Trophoblast cell (in vitro differentiated cells and primary cell): ENCODE measurements at regions not wholly inside any gene's neighbourhood (a gene's known extent, or its start where the extent isn't known, plus 50 kb on each side); places are given as distances from the start of the nearest gene placed in this dataset.

ENCODE experiments used
- DNase-seq, 2 donors: peaks; one replicate each; pipeline ENCODE4 v3.0.0-alpha.2; 2016
- H2AFZ ChIP-seq: 2 replicates; pipeline ENCODE4 v1.6.1; 2013; ENCODE audit warnings: low read length, moderate library complexity, mild to moderate bottlenecking; ENCODE audit not compliant: insufficient read depth, poor library complexity
- H2AK5ac ChIP-seq: 2 replicates; pipeline ENCODE4 v1.6.1; 2013; ENCODE audit warnings: mild to moderate bottlenecking, low read length
- H2BK120ac ChIP-seq: 2 replicates; pipeline ENCODE4 v1.6.1; 2013; ENCODE audit warnings: low read length, mild to moderate bottlenecking, moderate library complexity; ENCODE audit not compliant: insufficient read depth, poor library complexity
- H2BK12ac ChIP-seq: 2 replicates; pipeline ENCODE4 v1.6.1; 2013; ENCODE audit warnings: mild to moderate bottlenecking, low read length, moderate library complexity
- H2BK5ac ChIP-seq: 2 replicates; pipeline ENCODE4 v1.6.1; 2013; ENCODE audit warnings: low read length, low read depth, moderate library complexity, mild to moderate bottlenecking; ENCODE audit not compliant: poor library complexity
- H3K14ac ChIP-seq: 2 replicates; pipeline ENCODE4 v1.6.1; 2013; ENCODE audit warnings: mild to moderate bottlenecking, low read length
- H3K18ac ChIP-seq: 2 replicates; pipeline ENCODE4 v1.6.1; 2013; ENCODE audit warnings: mild to moderate bottlenecking, low read length
- H3K23ac ChIP-seq: 2 replicates; pipeline ENCODE4 v1.6.1; 2013; ENCODE audit warnings: low read length
- H3K27ac ChIP-seq: 2 replicates; pipeline ENCODE4 v1.5.1; 2013; ENCODE audit warnings: low read depth, mild to moderate bottlenecking, inconsistent platforms, low read length, moderate library complexity
- H3K27me3 ChIP-seq: 2 replicates; pipeline ENCODE4 v1.6.1; 2013; ENCODE audit warnings: inconsistent platforms, mild to moderate bottlenecking, low read length, moderate library complexity; ENCODE audit not compliant: insufficient read depth
- H3K36me3 ChIP-seq, 2 experiments: 1 replicate in 1 of 2; 2 replicates in 1 of 2; pipeline ENCODE4 v1.6.1; 2013; ENCODE audit warnings: low read length in 2 of 2, mild to moderate bottlenecking in 2 of 2, moderate library complexity in 1 of 2; ENCODE audit not compliant: insufficient read depth in 2 of 2, control insufficient read depth in 1 of 2
- H3K4ac ChIP-seq: 2 replicates; pipeline ENCODE4 v1.6.1; 2013; ENCODE audit warnings: low read depth, mild to moderate bottlenecking, low read length, moderate library complexity
- H3K4me1 ChIP-seq, 2 experiments: 1 replicate in 1 of 2; 2 replicates in 1 of 2; pipeline ENCODE4 v1.6.1; 2013; ENCODE audit warnings: low read length in 2 of 2, mild to moderate bottlenecking in 2 of 2, moderate library complexity in 1 of 2; ENCODE audit not compliant: insufficient read depth in 2 of 2, control insufficient read depth in 1 of 2
- H3K4me2 ChIP-seq: 2 replicates; pipeline ENCODE4 v1.6.1; 2013; ENCODE audit warnings: inconsistent platforms, mild to moderate bottlenecking, low read length, moderate library complexity
- H3K4me3 ChIP-seq: 2 replicates; pipeline ENCODE4 v1.5.1; 2013; ENCODE audit warnings: mild to moderate bottlenecking, low read depth, low read length, inconsistent platforms
- H3K79me1 ChIP-seq: one replicate; pipeline ENCODE4 v1.6.1; 2013; ENCODE audit warnings: low read length
- H3K79me2 ChIP-seq: 2 replicates; pipeline ENCODE4 v1.6.1; 2013; ENCODE audit warnings: low read length, mild to moderate bottlenecking; ENCODE audit not compliant: control insufficient read depth, insufficient read depth, poor library complexity
- H3K9ac ChIP-seq: 2 replicates; pipeline ENCODE4 v1.6.1; 2013; ENCODE audit warnings: mild to moderate bottlenecking, low read length
- H3K9me3 ChIP-seq: 2 replicates; pipeline ENCODE4 v1.6.1; 2013; ENCODE audit warnings: low read depth, mild to moderate bottlenecking, control low read depth, inconsistent platforms, low read length; ENCODE audit not compliant: insufficient read depth
- H4K12ac ChIP-seq: 2 replicates; pipeline ENCODE4 v1.6.1; 2013; ENCODE audit warnings: low read depth, mild to moderate bottlenecking, low read length, moderate library complexity
- H4K8ac ChIP-seq: 2 replicates; pipeline ENCODE4 v1.6.1; 2013; ENCODE audit warnings: low read depth, mild to moderate bottlenecking, low read length, moderate library complexity
- H4K91ac ChIP-seq: one replicate; pipeline ENCODE4 v1.6.1; 2013; ENCODE audit warnings: low read depth, mild to moderate bottlenecking, low read length, moderate library complexity
- WGBS: extraction: QIAGEN DNeasy Blood & Tissue Kit; methylation state at CpG from one replicate; pipeline ENCODE4 v1.1.7; 2013; ENCODE audit warnings: missing lambda C conversion rate; ENCODE audit not compliant: insufficient read length, insufficient coverage; ENCODE audit errors: extremely low coverage; 5-methylcytosine and 5-hydroxymethylcytosine counted together

GRCh38 chr14:86084097-86084496 is 554.2 kb downstream of the FLRT2 start:
- Histone ChIP-seq H2BK120ac (no peak overlapping the region), H3K4me3 (no peak overlapping the region), H3K27ac (no peak overlapping the region), H3K4me2 (no peak overlapping the region), H4K8ac (no peak overlapping the region), H2AK5ac (no peak overlapping the region), H3K4ac (no peak overlapping the region), H3K18ac (no peak overlapping the region), H3K9me3 (no peaks in the 10 kb centered on the region), H3K27me3 (no peaks in the 10 kb centered on the region), H3K79me2 (no peaks in the 10 kb centered on the region), H3K14ac (no peak overlapping the region), H2AFZ (no peak overlapping the region), H2BK5ac (no peak overlapping the region), H3K79me1 (no peaks in the 10 kb centered on the region), H3K23ac (no peak overlapping the region), H3K9ac (no peak overlapping the region), H3K4me1 (no peaks in the 10 kb centered on the region), H3K36me3 (no peaks in the 10 kb centered on the region), H2BK12ac (no peak overlapping the region), H4K12ac (no peak overlapping the region), H4K91ac (no peak overlapping the region)
- no CpG with 5 or more reads among the region's 1 CpG for WGBS
- DNase-seq = no peak

DNA sequence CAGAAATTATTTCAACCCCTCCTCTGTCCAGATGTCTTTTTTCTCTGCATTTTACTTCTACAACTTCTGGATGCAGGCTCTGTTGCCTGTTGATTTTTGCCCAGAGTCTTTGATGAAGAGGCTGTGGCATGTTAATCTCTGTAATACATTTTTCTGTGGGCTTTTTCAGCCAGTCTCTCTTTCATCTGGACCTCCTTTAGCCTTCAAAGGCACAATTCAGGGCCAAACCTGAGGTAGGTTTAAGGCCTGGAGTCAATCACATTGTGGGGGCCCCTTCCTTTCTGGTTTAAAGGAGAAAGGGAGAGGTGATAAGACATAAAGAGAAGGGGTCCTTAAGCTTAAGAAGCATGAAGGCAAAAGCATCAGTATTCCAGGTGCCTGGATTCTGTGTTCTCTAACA is 553.7 kb downstream of the FLRT2 start:
- no peaks in the 10 kb centered on the region for H3K9me3 ChIP-seq
- no peak overlapping the region for H2BK12ac ChIP-seq
- no peak for DNase-seq
- H3K23ac ChIP-seq = no peak overlapping the region
- H3K36me3 ChIP-seq = no peaks in the 10 kb centered on the region
- no peaks in the 10 kb centered on the region for H3K79me2 ChIP-seq
- H2BK5ac ChIP-seq = no peak overlapping the region
- H3K14ac ChIP-seq = no peak overlapping the region
- H3K18ac ChIP-seq = no peak overlapping the region
- H3K4me3 ChIP-seq = no peak overlapping the region
- no peaks in the 10 kb centered on the region for H3K4me1 ChIP-seq
- H2AK5ac ChIP-seq = no peak overlapping the region
- H3K9ac ChIP-seq = no peak overlapping the region
- no peak overlapping the region for H3K27ac ChIP-seq
- H3K79me1 ChIP-seq = no peaks in the 10 kb centered on the region
- H2AFZ ChIP-seq = no peak overlapping the region
- no peak overlapping the region for H4K91ac ChIP-seq
- H3K4ac ChIP-seq = no peak overlapping the region
- H4K8ac ChIP-seq = no peak overlapping the region
- H2BK120ac ChIP-seq = no peak overlapping the region
- no peak overlapping the region for H3K4me2 ChIP-seq
- no peaks in the 10 kb centered on the region for H3K27me3 ChIP-seq
- no peak overlapping the region for H4K12ac ChIP-seq

- H4K91ac ChIP-seq = no peak overlapping the region
- H3K27me3 ChIP-seq = no peaks in the 10 kb centered on the region
- no peak overlapping the region for H3K18ac ChIP-seq
- H3K4me1 ChIP-seq = no peaks in the 10 kb centered on the region
- H3K79me1 ChIP-seq = no peaks in the 10 kb centered on the region
- no peak overlapping the region for H3K4ac ChIP-seq
- H3K14ac ChIP-seq = no peak overlapping the region
- no peak overlapping the region for H3K23ac ChIP-seq
- no CpG with 5 or more reads among the region's 5 CpGs for WGBS
- no peak overlapping the region for H4K8ac ChIP-seq
- H2AK5ac ChIP-seq = no peak overlapping the region
- DNase-seq = no peak
- no peak overlapping the region for H2BK120ac ChIP-seq
- H3K27ac ChIP-seq = no peak overlapping the region
- no peak overlapping the region for H4K12ac ChIP-seq
- H3K9ac ChIP-seq = no peak overlapping the region
- H3K79me2 ChIP-seq = no peaks in the 10 kb centered on the region
- H2AFZ ChIP-seq = no peak overlapping the region
- no peak overlapping the region for H3K4me3 ChIP-seq
- H3K4me2 ChIP-seq = no peak overlapping the region
- no peak overlapping the region for H2BK5ac ChIP-seq
- no peak overlapping the region for H2BK12ac ChIP-seq
- H3K9me3 ChIP-seq = no peaks in the 10 kb centered on the region
- H3K36me3 ChIP-seq = no peaks in the 10 kb centered on the region
Measured at GRCh38 chr14:86072116-86072894, 542.4 kb downstream of the FLRT2 start.

GRCh38 chr14:86066651-86067050 is 536.7 kb downstream of the FLRT2 start:
- Histone ChIP-seq H2BK5ac (no peak overlapping the region), H4K12ac (no peak overlapping the region), H3K4me2 (no peak overlapping the region), H3K36me3 (no peaks in the 10 kb centered on the region), H2BK12ac (no peak overlapping the region), H4K91ac (no peak overlapping the region), H3K4me1 (no peaks in the 10 kb centered on the region), H3K14ac (no peak overlapping the region), H3K27ac (no peak overlapping the region), H3K27me3 (no peaks in the 10 kb centered on the region), H2AK5ac (no peak overlapping the region), H4K8ac (no peak overlapping the region), H3K9ac (no peak overlapping the region), H2AFZ (no peak overlapping the region), H2BK120ac (no peak overlapping the region), H3K79me2 (no peaks in the 10 kb centered on the region), H3K23ac (no peak overlapping the region), H3K4me3 (no peak overlapping the region), H3K4ac (no peak overlapping the region), H3K79me1 (no peaks in the 10 kb centered on the region), H3K9me3 (no peaks in the 10 kb centered on the region), H3K18ac (no peak overlapping the region)
- DNase-seq = no peak
- WGBS = no CpG with 5 or more reads among the region's 2 CpGs
